MM.1S (cell line): ENCODE measurements at regions not wholly inside any gene's neighbourhood (a gene's known extent, or its start where the extent isn't known, plus 50 kb on each side); places are given as distances from the start of the nearest gene placed in this dataset.
"Not testable (repeated sequence)": the region's sequence is repeated elsewhere in the genome, so short reads cannot be mapped to it uniquely, and the experiment has no call there.

ENCODE experiments used
- DNase-seq: peaks from one replicate; pipeline ENCODE4 v3.0.0-alpha.2; 2015
- H2AFZ ChIP-seq: fragments of 300-600 bp; sonication (generic); 2 replicates; pipeline ENCODE4 v1.6.0; 2016; ENCODE audit warnings: antibody characterized with exemption, low read length
- H3F3A ChIP-seq: fragments of 300-600 bp; sonication (generic); 2 replicates; pipeline ENCODE4 v1.6.1; 2016; ENCODE audit warnings: mild to moderate bottlenecking, antibody characterized with exemption, low read length, moderate library complexity, mixed read lengths; ENCODE audit not compliant: insufficient read depth
- H3K27ac ChIP-seq: fragments of 300-600 bp; sonication (generic); 2 replicates; pipeline ENCODE4 v1.5.1; 2016; ENCODE audit warnings: mild to moderate bottlenecking, low read length
- H3K27me3 ChIP-seq: fragments of 300-600 bp; sonication (generic); replicated peaks from 2 replicates; pipeline ENCODE4 v1.6.0; 2016; ENCODE audit warnings: low read length; ENCODE audit not compliant: insufficient read depth
- H3K36me3 ChIP-seq: fragments of 300-600 bp; sonication (generic); replicated peaks from 2 replicates; pipeline ENCODE4 v1.6.1; 2016; ENCODE audit warnings: mild to moderate bottlenecking, low read length, mixed read lengths; ENCODE audit not compliant: insufficient read depth
- H3K4me1 ChIP-seq: fragments of 300-600 bp; sonication (generic); 2 replicates; pipeline ENCODE4 v1.6.1; 2016; ENCODE audit warnings: low read length, mixed read lengths
- H3K4me2 ChIP-seq: fragments of 300-600 bp; sonication (generic); 2 replicates; pipeline ENCODE4 v1.6.0; 2016; ENCODE audit warnings: low read depth, low read length
- H3K4me3 ChIP-seq: fragments of 300-600 bp; sonication (generic); 2 replicates; pipeline ENCODE4 v1.5.1; 2016; ENCODE audit warnings: low read length, mixed read lengths
- H3K79me2 ChIP-seq: fragments of 300-600 bp; sonication (generic); 2 replicates; pipeline ENCODE4 v1.6.1; 2016; ENCODE audit warnings: mixed run types, low read length, mixed read lengths
- H3K9ac ChIP-seq: fragments of 300-600 bp; sonication (generic); 2 replicates; pipeline ENCODE4 v1.6.1; 2016; ENCODE audit warnings: low read length, mixed read lengths
- H3K9me2 ChIP-seq: fragments of 300-600 bp; sonication (generic); replicated peaks from 2 replicates; pipeline ENCODE4 v1.6.1; 2016; ENCODE audit warnings: mild to moderate bottlenecking, low read length, mixed read lengths; ENCODE audit not compliant: insufficient read depth
- H3K9me3 ChIP-seq: fragments of 300-600 bp; sonication (generic); replicated peaks from 2 replicates; pipeline ENCODE4 v1.6.1; 2016; ENCODE audit warnings: mild to moderate bottlenecking, low read length, mixed read lengths; ENCODE audit not compliant: insufficient read depth
- H4K20me1 ChIP-seq: fragments of 300-600 bp; sonication (generic); 2 replicates; pipeline ENCODE4 v1.6.1; 2016; ENCODE audit warnings: mild to moderate bottlenecking, low read length, moderate library complexity, mixed read lengths; ENCODE audit not compliant: insufficient read depth
- EZH2 ChIP-seq: fragments of 300-600 bp; sonication (generic); optimal IDR thresholded peaks from 2 replicates; pipeline ENCODE3; 2017; ENCODE audit warnings: low read depth, mild to moderate bottlenecking, antibody characterized with exemption, low read length, mixed read lengths
- EZH2phosphoT487 ChIP-seq: fragments of 300-600 bp; sonication (generic); IDR thresholded peaks from 2 replicates; pipeline ENCODE4 v1.6.1; 2018; ENCODE audit warnings: antibody characterized with exemption, low read length
- TF ChIP-seq, protein P1 (sequence below): fragments of 300-600 bp; sonication (generic); IDR thresholded peaks from 2 replicates; pipeline ENCODE4 v1.5.1; 2016; ENCODE audit warnings: antibody characterized with exemption, low read length, mixed read lengths

GRCh38 chr5:72586788-72587530 is 79.7 kb upstream of the ZNF366 start:
- no peak overlapping the region for H3K4me2 ChIP-seq
- no peaks in the 10 kb centered on the region for H3K27me3 ChIP-seq
- no peaks in the 10 kb centered on the region for H3F3A ChIP-seq
- H4K20me1 ChIP-seq, result no peaks in the 10 kb centered on the region
- no peak overlapping the region for H3K9ac ChIP-seq
- no peaks in the 10 kb centered on the region for H3K9me2 ChIP-seq
- no peaks in the 10 kb centered on the region for H3K4me1 ChIP-seq
- no peak overlapping the region for H3K27ac ChIP-seq
- DNase-seq, result no peak
- no peak overlapping the region for H3K4me3 ChIP-seq
- H3K36me3 ChIP-seq, result no peaks in the 10 kb centered on the region
- no peak overlapping the region for H2AFZ ChIP-seq
- no peaks in the 10 kb centered on the region for H3K79me2 ChIP-seq
- no peak for TF ChIP-seq EZH2phosphoT487
- TF ChIP-seq EZH2, result no peak
- TF ChIP-seq, protein P1, sequence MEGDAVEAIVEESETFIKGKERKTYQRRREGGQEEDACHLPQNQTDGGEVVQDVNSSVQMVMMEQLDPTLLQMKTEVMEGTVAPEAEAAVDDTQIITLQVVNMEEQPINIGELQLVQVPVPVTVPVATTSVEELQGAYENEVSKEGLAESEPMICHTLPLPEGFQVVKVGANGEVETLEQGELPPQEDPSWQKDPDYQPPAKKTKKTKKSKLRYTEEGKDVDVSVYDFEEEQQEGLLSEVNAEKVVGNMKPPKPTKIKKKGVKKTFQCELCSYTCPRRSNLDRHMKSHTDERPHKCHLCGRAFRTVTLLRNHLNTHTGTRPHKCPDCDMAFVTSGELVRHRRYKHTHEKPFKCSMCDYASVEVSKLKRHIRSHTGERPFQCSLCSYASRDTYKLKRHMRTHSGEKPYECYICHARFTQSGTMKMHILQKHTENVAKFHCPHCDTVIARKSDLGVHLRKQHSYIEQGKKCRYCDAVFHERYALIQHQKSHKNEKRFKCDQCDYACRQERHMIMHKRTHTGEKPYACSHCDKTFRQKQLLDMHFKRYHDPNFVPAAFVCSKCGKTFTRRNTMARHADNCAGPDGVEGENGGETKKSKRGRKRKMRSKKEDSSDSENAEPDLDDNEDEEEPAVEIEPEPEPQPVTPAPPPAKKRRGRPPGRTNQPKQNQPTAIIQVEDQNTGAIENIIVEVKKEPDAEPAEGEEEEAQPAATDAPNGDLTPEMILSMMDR, result no peak
- no peaks in the 10 kb centered on the region for H3K9me3 ChIP-seq

GRCh38 chr5:72584466-72584865 is 77.3 kb upstream of the ZNF366 start:
- Histone ChIP-seq H3K9me2 (no peaks in the 10 kb centered on the region), H3K27me3 (no peaks in the 10 kb centered on the region), H3K36me3 (no peaks in the 10 kb centered on the region), H3K4me1 (no peaks in the 10 kb centered on the region), H3K79me2 (no peaks in the 10 kb centered on the region), H3K9me3 (no peaks in the 10 kb centered on the region), H3K4me3 (no peak overlapping the region), H4K20me1 (no peaks in the 10 kb centered on the region), H3K27ac (no peak overlapping the region), H2AFZ (no peak overlapping the region), H3F3A (no peaks in the 10 kb centered on the region), H3K4me2 (no peak overlapping the region), H3K9ac (no peak overlapping the region)
- no peak for DNase-seq
- TF ChIP-seq EZH2phosphoT487 (no peak), EZH2 (no peak)
- TF ChIP-seq, protein P1, result no peak

- H3K4me2 ChIP-seq, H3K4me1 ChIP-seq, H3K9me3 ChIP-seq, H3K9me2 ChIP-seq, DNase-seq, H3K79me2 ChIP-seq, H3K4me3 ChIP-seq, H3K27me3 ChIP-seq, H3K36me3 ChIP-seq, H2AFZ ChIP-seq, H4K20me1 ChIP-seq, H3K27ac ChIP-seq, H3K9ac ChIP-seq, H3F3A ChIP-seq: not testable (repeated sequence)
These were observed 72.1 kb upstream of the ZNF366 start for GRCh38 chr5:72579290-72579689.

DNA sequence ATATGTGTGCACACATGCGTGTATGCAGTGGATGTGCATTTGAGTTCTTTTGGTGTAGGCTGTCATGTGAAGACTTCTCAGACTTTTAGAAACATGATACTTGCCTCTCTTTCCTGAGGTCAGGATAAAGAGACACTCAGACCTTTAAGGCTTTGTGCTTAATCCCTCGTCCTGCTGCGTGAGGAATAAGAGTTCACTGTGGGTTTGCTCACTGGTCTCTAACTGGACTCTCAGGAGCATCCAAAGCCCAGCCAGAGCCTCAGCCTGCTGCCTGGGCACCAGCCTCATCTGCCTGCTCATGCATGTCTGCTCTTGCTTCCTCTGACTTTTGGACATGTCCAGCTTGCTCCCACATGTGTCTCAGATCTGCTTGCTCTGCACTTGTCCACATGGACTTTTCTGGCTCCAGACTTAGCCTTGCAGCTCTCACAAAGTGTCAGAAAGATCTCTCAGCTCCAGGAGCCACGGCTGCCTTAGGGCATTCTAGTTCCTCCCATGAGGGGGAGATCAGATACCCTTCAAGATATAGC is 65.1 kb upstream of the ZNF366 start:
- Histone ChIP-seq H3K27ac (no peak overlapping the region), H3K9ac (no peak overlapping the region), H3F3A (no peaks in the 10 kb centered on the region), H2AFZ (no peak overlapping the region), H3K4me3 (no peak overlapping the region), H4K20me1 (no peaks in the 10 kb centered on the region), H3K4me2 (no peak overlapping the region), H3K79me2 (no peaks in the 10 kb centered on the region), H3K9me3 (no peaks in the 10 kb centered on the region), H3K36me3 (no peaks in the 10 kb centered on the region), H3K4me1 (no peaks in the 10 kb centered on the region), H3K27me3 (no peaks in the 10 kb centered on the region), H3K9me2 (no peaks in the 10 kb centered on the region)
- TF ChIP-seq, protein P1, result no peak
- TF ChIP-seq EZH2 (no peak), EZH2phosphoT487 (no peak)
- DNase-seq, result no peak
